ENCODE measurements at regions not wholly inside any gene's neighbourhood (a gene's known extent, or its start where the extent isn't known, plus 50 kb on each side); places are given as distances from the start of the nearest gene placed in this dataset.

DNA sequence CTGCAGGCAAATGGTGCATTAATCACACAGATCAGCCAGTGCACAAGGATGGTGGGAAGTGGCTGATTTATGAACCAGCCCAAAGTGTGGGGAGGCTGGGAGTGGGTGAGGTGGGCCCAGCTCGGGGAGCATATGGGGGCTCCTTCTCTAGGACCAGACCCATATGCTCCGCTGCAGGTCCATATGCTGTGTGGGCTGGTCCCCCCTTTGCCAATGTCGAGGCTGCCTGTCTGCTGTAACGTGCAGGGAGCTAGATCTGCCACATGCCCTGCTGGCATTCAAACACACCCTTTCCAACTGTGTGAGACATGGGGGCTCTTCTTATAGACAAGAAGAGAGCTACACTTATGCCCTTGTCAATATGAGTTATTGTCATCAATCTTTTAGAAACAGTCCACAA is 566.3 kb downstream of the DHX35 start:
- H3K4me2 ChIP-seq (ENCODE audit: low read length): no peak overlapping the region
- H3K4me3 ChIP-seq (ENCODE audit: low read length): no peak overlapping the region
- no peaks in the 10 kb centered on the region for H3K9me2 ChIP-seq (replicated peaks; ENCODE audit: control insufficient read depth, low read length)
- H3F3A ChIP-seq (ENCODE audit: control insufficient read depth, insufficient read depth): no peaks in the 10 kb centered on the region
- H3K79me2 ChIP-seq (ENCODE audit: control insufficient read depth, low read length): no peaks in the 10 kb centered on the region
- H3K4me1 ChIP-seq (ENCODE audit: control insufficient read depth, low read length): peaks cover 3% of the 10 kb centered on the region
- no peak for TF ChIP-seq EZH2phosphoT487 (IDR thresholded peaks at IDR 0.05; ENCODE audit: borderline replicate concordance, low read length)
- TF ChIP-seq, protein P1, sequence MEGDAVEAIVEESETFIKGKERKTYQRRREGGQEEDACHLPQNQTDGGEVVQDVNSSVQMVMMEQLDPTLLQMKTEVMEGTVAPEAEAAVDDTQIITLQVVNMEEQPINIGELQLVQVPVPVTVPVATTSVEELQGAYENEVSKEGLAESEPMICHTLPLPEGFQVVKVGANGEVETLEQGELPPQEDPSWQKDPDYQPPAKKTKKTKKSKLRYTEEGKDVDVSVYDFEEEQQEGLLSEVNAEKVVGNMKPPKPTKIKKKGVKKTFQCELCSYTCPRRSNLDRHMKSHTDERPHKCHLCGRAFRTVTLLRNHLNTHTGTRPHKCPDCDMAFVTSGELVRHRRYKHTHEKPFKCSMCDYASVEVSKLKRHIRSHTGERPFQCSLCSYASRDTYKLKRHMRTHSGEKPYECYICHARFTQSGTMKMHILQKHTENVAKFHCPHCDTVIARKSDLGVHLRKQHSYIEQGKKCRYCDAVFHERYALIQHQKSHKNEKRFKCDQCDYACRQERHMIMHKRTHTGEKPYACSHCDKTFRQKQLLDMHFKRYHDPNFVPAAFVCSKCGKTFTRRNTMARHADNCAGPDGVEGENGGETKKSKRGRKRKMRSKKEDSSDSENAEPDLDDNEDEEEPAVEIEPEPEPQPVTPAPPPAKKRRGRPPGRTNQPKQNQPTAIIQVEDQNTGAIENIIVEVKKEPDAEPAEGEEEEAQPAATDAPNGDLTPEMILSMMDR (IDR thresholded peaks at IDR 0.05; ENCODE audit: low read depth, low read length, poor library complexity, severe bottlenecking): no peak
- no peaks in the 10 kb centered on the region for H3K27me3 ChIP-seq (ENCODE audit: control insufficient read depth, low read length)
- no peaks in the 10 kb centered on the region for H3K36me3 ChIP-seq (ENCODE audit: control insufficient read depth, low read length)
- H3K9me3 ChIP-seq (ENCODE audit: control insufficient read depth, insufficient read depth, low read length): no peaks in the 10 kb centered on the region
- no peaks in the 10 kb centered on the region for H4K20me1 ChIP-seq (ENCODE audit: control insufficient read depth, insufficient read depth, low read depth, low read length)
- no peak overlapping the region for H3K27ac ChIP-seq (ENCODE audit: low read depth, low read length)

DNA sequence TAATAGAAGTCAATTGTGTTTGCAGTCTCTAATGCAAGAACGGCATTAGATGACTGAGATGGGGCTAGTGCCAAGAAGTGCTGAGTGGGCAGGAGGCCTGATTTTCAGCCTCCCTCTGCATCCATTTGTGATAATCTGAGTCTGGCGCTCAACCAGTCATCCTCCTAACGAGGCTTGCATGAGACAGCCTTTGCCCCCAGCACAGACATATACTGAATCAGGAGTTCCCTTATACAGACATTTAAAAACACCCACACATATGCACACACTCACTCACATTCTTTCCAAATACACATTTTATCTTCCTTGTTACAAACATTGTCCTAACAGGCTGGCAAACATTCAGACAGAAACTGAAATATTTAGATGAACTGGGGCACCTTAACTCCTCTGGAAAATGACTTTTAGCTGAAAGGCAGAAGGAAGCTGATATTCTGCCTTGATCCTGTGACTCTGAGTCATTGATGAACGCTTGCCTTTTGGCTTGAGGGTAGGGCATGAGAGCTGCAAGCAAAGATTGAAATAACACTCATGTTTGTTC is 562.3 kb downstream of the DHX35 start:
- no peaks in the 10 kb centered on the region for H3F3A ChIP-seq (ENCODE audit: control insufficient read depth, insufficient read depth)
- H3K27ac ChIP-seq (ENCODE audit: low read depth, low read length): no peak overlapping the region
- no peak overlapping the region for H3K4me2 ChIP-seq (ENCODE audit: low read length)
- TF ChIP-seq, protein P1 (IDR thresholded peaks at IDR 0.05; ENCODE audit: low read depth, low read length, poor library complexity, severe bottlenecking): no peak
- no peak for TF ChIP-seq EZH2phosphoT487 (IDR thresholded peaks at IDR 0.05; ENCODE audit: borderline replicate concordance, low read length)
- H4K20me1 ChIP-seq (ENCODE audit: control insufficient read depth, insufficient read depth, low read depth, low read length): no peaks in the 10 kb centered on the region
- no peaks in the 10 kb centered on the region for H3K27me3 ChIP-seq (ENCODE audit: control insufficient read depth, low read length)
- H3K9me3 ChIP-seq (ENCODE audit: control insufficient read depth, insufficient read depth, low read length): no peaks in the 10 kb centered on the region
- H3K79me2 ChIP-seq (ENCODE audit: control insufficient read depth, low read length): no peaks in the 10 kb centered on the region
- H3K4me1 ChIP-seq (ENCODE audit: control insufficient read depth, low read length): peaks cover 3% of the 10 kb centered on the region; the same call in 1 of the 2 replicates
- no peaks in the 10 kb centered on the region for H3K9me2 ChIP-seq (replicated peaks; ENCODE audit: control insufficient read depth, low read length)
- H3K4me3 ChIP-seq (ENCODE audit: low read length): no peak overlapping the region
- H3K36me3 ChIP-seq (ENCODE audit: control insufficient read depth, low read length): no peaks in the 10 kb centered on the region

DNA sequence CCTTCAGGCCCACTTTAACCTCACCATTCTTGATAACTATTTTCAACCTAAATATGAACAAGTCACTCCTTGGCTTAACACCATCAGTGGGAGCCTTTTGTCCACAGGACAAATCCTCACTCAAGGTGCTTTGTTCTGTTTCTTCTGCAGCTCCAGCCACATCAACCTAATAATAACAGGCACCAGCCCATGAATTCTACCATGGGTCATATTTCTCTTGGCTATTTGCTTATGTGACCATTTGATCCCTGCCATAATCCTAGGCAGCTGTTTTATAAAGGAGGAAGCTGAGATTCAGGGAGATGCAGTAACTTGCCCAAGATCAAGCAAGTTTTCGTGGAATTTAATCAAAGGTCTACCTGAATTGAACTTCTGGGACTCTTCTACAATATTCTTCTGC is 561.3 kb downstream of the DHX35 start:
- Histone ChIP-seq H4K20me1 (ENCODE audit: control insufficient read depth, insufficient read depth, low read depth, low read length) (no peaks in the 10 kb centered on the region), H3K4me2 (ENCODE audit: low read length) (no peak overlapping the region), H3K9me2 (replicated peaks; ENCODE audit: control insufficient read depth, low read length) (no peaks in the 10 kb centered on the region), H3K27me3 (ENCODE audit: control insufficient read depth, low read length) (no peaks in the 10 kb centered on the region), H3K4me1 (ENCODE audit: control insufficient read depth, low read length) (no peaks in the 10 kb centered on the region), H3K27ac (ENCODE audit: low read depth, low read length) (no peak overlapping the region), H3F3A (ENCODE audit: control insufficient read depth, insufficient read depth) (no peaks in the 10 kb centered on the region), H3K36me3 (ENCODE audit: control insufficient read depth, low read length) (no peaks in the 10 kb centered on the region), H3K4me3 (ENCODE audit: low read length) (no peak overlapping the region), H3K9me3 (ENCODE audit: control insufficient read depth, insufficient read depth, low read length) (no peaks in the 10 kb centered on the region), H3K79me2 (ENCODE audit: control insufficient read depth, low read length) (no peaks in the 10 kb centered on the region)
- TF ChIP-seq, protein P1 (IDR thresholded peaks at IDR 0.05; ENCODE audit: low read depth, low read length, poor library complexity, severe bottlenecking): no peak
- no peak for TF ChIP-seq EZH2phosphoT487 (IDR thresholded peaks at IDR 0.05; ENCODE audit: borderline replicate concordance, low read length)

All from DOHH2 (cell line).